ENCODE measurements at regions not wholly inside any gene's neighbourhood (a gene's known extent, or its start where the extent isn't known, plus 50 kb on each side); places are given as distances from the start of the nearest gene placed in this dataset.

GRCh38 chr2:234287650-234288049 lies 209.2 kb downstream of the ARL4C start:
- 87% methylated on average over 3 of the region's 3 CpGs for WGBS (ENCODE audit: insufficient coverage)
- DNase-seq = no peak
- Histone ChIP-seq H3K9me3 (ENCODE audit: control extremely low read depth in 1 of 5, control insufficient read depth in 4 of 5, insufficient read depth in 2 of 5, low read depth in 1 of 5, low read length in 4 of 5) (peaks cover 0 to 6% (median 2%) of the 10 kb centered on the region in 5 experiments), H3K36me3 (ENCODE audit: control insufficient read depth in 4 of 4, insufficient read depth in 4 of 4, low read length in 3 of 4) (no peaks in the 10 kb centered on the region), H3K27me3 (replicated peaks in 2 of 5; ENCODE audit: control insufficient read depth in 4 of 5, insufficient read depth in 5 of 5, low read length in 4 of 5) (peaks cover 0 to 5% (median 0%) of the 10 kb centered on the region in 5 experiments), H3K4me3 (ENCODE audit: control insufficient read depth in 1 of 7, extremely low read depth in 1 of 7, insufficient read depth in 4 of 7, low read depth in 2 of 7, low read length in 6 of 7) (no peak overlapping the region), H3K4me1 (ENCODE audit: control extremely low read depth in 1 of 4, control insufficient read depth in 4 of 4, insufficient read depth in 4 of 4, low read length in 3 of 4) (peaks cover 11 to 35% (median 31%) of the 10 kb centered on the region in 4 experiments), H3K27ac (ENCODE audit: insufficient read depth in 1 of 2, low read depth in 1 of 2, low read length in 2 of 2, poor library complexity in 1 of 2, severe bottlenecking in 2 of 2) (no peak overlapping the region)
- CTCF ChIA-PET = interaction anchor here (1.0 to 1.8 kb wide), 2 partner anchors 12 to 213 kb away, joined by 3 to 5 read pairs; no protein-coding TSS in a partner anchor
- POLR2A ChIA-PET = no interaction called here

GRCh38 chr2:234286956-234287355 lies 209.9 kb downstream of the ARL4C start:
- DNase-seq = no peak
- ChIA-PET POLR2A (interaction anchor here (0.6 kb wide), 1 partner anchor 1915 kb away, joined by 3 read pairs; no protein-coding TSS in a partner anchor), CTCF (interaction anchor here (1.0 to 1.4 kb wide), 2 partner anchors 197 to 214 kb away, joined by 3 to 4 read pairs; no protein-coding TSS in a partner anchor)
- Histone ChIP-seq H3K9me3 (ENCODE audit: control extremely low read depth in 1 of 5, control insufficient read depth in 4 of 5, insufficient read depth in 2 of 5, low read depth in 1 of 5, low read length in 4 of 5) (peaks cover 0 to under 1% (median 0%) of the 10 kb centered on the region in 5 experiments), H3K36me3 (ENCODE audit: control insufficient read depth in 4 of 4, insufficient read depth in 4 of 4, low read length in 3 of 4) (no peaks in the 10 kb centered on the region), H3K27me3 (replicated peaks in 2 of 5; ENCODE audit: control insufficient read depth in 4 of 5, insufficient read depth in 5 of 5, low read length in 4 of 5) (peaks cover 0 to 9% (median 2%) of the 10 kb centered on the region in 5 experiments), H3K27ac (ENCODE audit: insufficient read depth in 1 of 2, low read depth in 1 of 2, low read length in 2 of 2, poor library complexity in 1 of 2, severe bottlenecking in 2 of 2) (no peak overlapping the region), H3K4me3 (ENCODE audit: control insufficient read depth in 1 of 7, extremely low read depth in 1 of 7, insufficient read depth in 4 of 7, low read depth in 2 of 7, low read length in 6 of 7) (no peak overlapping the region), H3K4me1 (ENCODE audit: control extremely low read depth in 1 of 4, control insufficient read depth in 4 of 4, insufficient read depth in 4 of 4, low read length in 3 of 4) (peaks cover 8 to 29% (median 26%) of the 10 kb centered on the region in 4 experiments)
- WGBS (ENCODE audit: insufficient coverage) = 100% methylated on average over 1 of the region's 4 CpGs

GRCh38 chr2:234286118-234286598 lies 210.7 kb downstream of the ARL4C start:
- WGBS (ENCODE audit: insufficient coverage) = 96% methylated on average over 4 of the region's 8 CpGs

GRCh38 chr2:234285541-234285940 lies 211.3 kb downstream of the ARL4C start:
- no peak for DNase-seq
- WGBS (ENCODE audit: insufficient coverage) = no CpG with 5 or more reads among the region's 1 CpG
- peaks cover 2 to 14% (median 3%) of the 10 kb centered on the region in 5 experiments for H3K27me3 ChIP-seq (replicated peaks in 2 of 5; ENCODE audit: control insufficient read depth in 4 of 5, insufficient read depth in 5 of 5, low read length in 4 of 5)
- H3K27ac ChIP-seq (ENCODE audit: insufficient read depth in 1 of 2, low read depth in 1 of 2, low read length in 2 of 2, poor library complexity in 1 of 2, severe bottlenecking in 2 of 2) = no peak overlapping the region
- POLR2A ChIA-PET = no interaction called here
- H3K36me3 ChIP-seq (ENCODE audit: control insufficient read depth in 4 of 4, insufficient read depth in 4 of 4, low read length in 3 of 4) = no peaks in the 10 kb centered on the region
- peaks cover 3 to 15% (median 12%) of the 10 kb centered on the region in 4 experiments for H3K4me1 ChIP-seq (ENCODE audit: control extremely low read depth in 1 of 4, control insufficient read depth in 4 of 4, insufficient read depth in 4 of 4, low read length in 3 of 4)
- no peak overlapping the region for H3K4me3 ChIP-seq (ENCODE audit: control insufficient read depth in 1 of 7, extremely low read depth in 1 of 7, insufficient read depth in 4 of 7, low read depth in 2 of 7, low read length in 6 of 7)
- no peaks in the 10 kb centered on the region for H3K9me3 ChIP-seq (ENCODE audit: control extremely low read depth in 1 of 5, control insufficient read depth in 4 of 5, insufficient read depth in 2 of 5, low read depth in 1 of 5, low read length in 4 of 5)
- CTCF ChIA-PET = interaction anchor here (1.2 to 2.3 kb wide), 5 partner anchors 12 to 260 kb away, joined by 3 to 9 read pairs (median 3); no protein-coding TSS in a partner anchor

More at GRCh38 chr2:234286118-234286598, 210.7 kb downstream of the ARL4C start:
- ChIA-PET CTCF (interaction anchor here (1.2 to 2.3 kb wide), 4 partner anchors 13 to 215 kb away, joined by 3 to 9 read pairs (median 4); no protein-coding TSS in a partner anchor), POLR2A (interaction anchor here (0.6 kb wide), 1 partner anchor 1914 kb away, joined by 3 read pairs; no protein-coding TSS in a partner anchor)
- H3K4me1 ChIP-seq (ENCODE audit: control extremely low read depth in 1 of 4, control insufficient read depth in 4 of 4, insufficient read depth in 4 of 4, low read length in 3 of 4) = peaks cover 7 to 21% (median 18%) of the 10 kb centered on the region in 4 experiments
- H3K27me3 ChIP-seq (replicated peaks in 2 of 5; ENCODE audit: control insufficient read depth in 4 of 5, insufficient read depth in 5 of 5, low read length in 4 of 5) = peaks cover 0 to 13% (median 3%) of the 10 kb centered on the region in 5 experiments
- H3K27ac ChIP-seq (ENCODE audit: insufficient read depth in 1 of 2, low read depth in 1 of 2, low read length in 2 of 2, poor library complexity in 1 of 2, severe bottlenecking in 2 of 2) = no peak overlapping the region
- DNase-seq = no peak
- no peaks in the 10 kb centered on the region for H3K9me3 ChIP-seq (ENCODE audit: control extremely low read depth in 1 of 5, control insufficient read depth in 4 of 5, insufficient read depth in 2 of 5, low read depth in 1 of 5, low read length in 4 of 5)
- no peaks in the 10 kb centered on the region for H3K36me3 ChIP-seq (ENCODE audit: control insufficient read depth in 4 of 4, insufficient read depth in 4 of 4, low read length in 3 of 4)
- H3K4me3 ChIP-seq (ENCODE audit: control insufficient read depth in 1 of 7, extremely low read depth in 1 of 7, insufficient read depth in 4 of 7, low read depth in 2 of 7, low read length in 6 of 7) = no peak overlapping the region

DNA sequence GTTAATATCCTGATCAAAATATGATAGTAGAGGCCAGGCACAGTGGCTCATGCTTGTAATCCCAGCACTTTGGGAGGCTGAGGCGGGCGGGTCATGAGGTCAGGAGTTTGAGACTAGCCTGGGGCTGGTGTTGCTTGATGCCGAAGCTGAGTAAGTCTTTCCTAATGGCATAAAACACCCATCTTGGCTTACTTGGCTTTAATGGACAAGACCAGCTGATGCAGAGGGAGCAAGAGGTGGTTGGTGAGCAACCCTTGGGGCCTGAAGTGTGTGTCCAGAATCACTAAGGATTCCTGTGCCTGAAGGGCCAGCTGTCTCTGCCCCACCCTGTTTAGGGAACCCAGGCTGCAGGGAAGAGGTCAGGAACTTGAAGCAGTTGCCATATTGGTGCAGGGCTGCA lies 217.2 kb downstream of the ARL4C start:
- no peak for DNase-seq
- Histone ChIP-seq H3K9me3 (ENCODE audit: control extremely low read depth in 1 of 5, control insufficient read depth in 4 of 5, insufficient read depth in 2 of 5, low read depth in 1 of 5, low read length in 4 of 5) (no peaks in the 10 kb centered on the region), H3K4me3 (ENCODE audit: control insufficient read depth in 1 of 7, extremely low read depth in 1 of 7, insufficient read depth in 4 of 7, low read depth in 2 of 7, low read length in 6 of 7) (no peak overlapping the region), H3K27me3 (replicated peaks in 2 of 5; ENCODE audit: control insufficient read depth in 4 of 5, insufficient read depth in 5 of 5, low read length in 4 of 5) (peaks cover 2 to 21% (median 8%) of the 10 kb centered on the region in 5 experiments), H3K36me3 (ENCODE audit: control insufficient read depth in 4 of 4, insufficient read depth in 4 of 4, low read length in 3 of 4) (no peaks in the 10 kb centered on the region), H3K4me1 (ENCODE audit: control extremely low read depth in 1 of 4, control insufficient read depth in 4 of 4, insufficient read depth in 4 of 4, low read length in 3 of 4) (no peaks in the 10 kb centered on the region), H3K27ac (ENCODE audit: insufficient read depth in 1 of 2, low read depth in 1 of 2, low read length in 2 of 2, poor library complexity in 1 of 2, severe bottlenecking in 2 of 2) (no peak overlapping the region)
- ChIA-PET CTCF (interaction anchor here (1.7 kb wide), 1 partner anchor 11 kb away, joined by 6 read pairs; no protein-coding TSS in a partner anchor), POLR2A (no interaction called here)
- WGBS (ENCODE audit: insufficient coverage) = 100% methylated on average over 2 of the region's 3 CpGs

GRCh38 chr2:234278556-234279255 lies 218.2 kb downstream of the ARL4C start:
- Histone ChIP-seq H3K27me3 (replicated peaks in 2 of 5; ENCODE audit: control insufficient read depth in 4 of 5, insufficient read depth in 5 of 5, low read length in 4 of 5) (peaks cover 2 to 22% (median 8%) of the 10 kb centered on the region in 5 experiments), H3K36me3 (ENCODE audit: control insufficient read depth in 4 of 4, insufficient read depth in 4 of 4, low read length in 3 of 4) (no peaks in the 10 kb centered on the region), H3K4me1 (ENCODE audit: control extremely low read depth in 1 of 4, control insufficient read depth in 4 of 4, insufficient read depth in 4 of 4, low read length in 3 of 4) (no peaks in the 10 kb centered on the region), H3K4me3 (ENCODE audit: control insufficient read depth in 1 of 7, extremely low read depth in 1 of 7, insufficient read depth in 4 of 7, low read depth in 2 of 7, low read length in 6 of 7) (no peak overlapping the region), H3K9me3 (ENCODE audit: control extremely low read depth in 1 of 5, control insufficient read depth in 4 of 5, insufficient read depth in 2 of 5, low read depth in 1 of 5, low read length in 4 of 5) (no peaks in the 10 kb centered on the region), H3K27ac (ENCODE audit: insufficient read depth in 1 of 2, low read depth in 1 of 2, low read length in 2 of 2, poor library complexity in 1 of 2, severe bottlenecking in 2 of 2) (no peak overlapping the region)
- ChIA-PET POLR2A (no interaction called here), CTCF (no interaction called here)
- 96% methylated on average over 4 of the region's 7 CpGs for WGBS (ENCODE audit: insufficient coverage)
- DNase-seq = no peak

DNA sequence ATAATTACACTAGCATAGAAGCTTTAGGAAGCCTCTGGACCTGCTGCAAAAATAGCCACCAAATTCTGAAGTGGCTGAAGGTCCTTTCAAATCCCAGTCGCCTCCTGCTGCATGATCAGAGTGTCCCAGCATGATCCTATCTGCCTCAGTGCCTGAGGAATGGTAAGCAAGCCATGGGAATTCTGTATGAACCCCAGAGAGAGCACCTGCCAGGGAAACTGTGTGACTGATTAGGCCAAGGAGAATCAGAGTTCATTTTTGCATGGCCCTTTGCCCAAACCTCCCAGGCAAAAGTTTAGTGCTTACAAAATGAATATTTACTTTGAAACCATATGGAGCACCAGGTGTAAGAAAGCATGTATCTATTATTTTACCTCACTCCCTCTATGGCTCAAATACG lies 221.4 kb downstream of the ARL4C start:
- Histone ChIP-seq H3K4me3 (ENCODE audit: control insufficient read depth in 1 of 7, extremely low read depth in 1 of 7, insufficient read depth in 4 of 7, low read depth in 2 of 7, low read length in 6 of 7) (no peak overlapping the region), H3K27ac (ENCODE audit: insufficient read depth in 1 of 2, low read depth in 1 of 2, low read length in 2 of 2, poor library complexity in 1 of 2, severe bottlenecking in 2 of 2) (no peak overlapping the region), H3K9me3 (ENCODE audit: control extremely low read depth in 1 of 5, control insufficient read depth in 4 of 5, insufficient read depth in 2 of 5, low read depth in 1 of 5, low read length in 4 of 5) (no peaks in the 10 kb centered on the region), H3K36me3 (ENCODE audit: control insufficient read depth in 4 of 4, insufficient read depth in 4 of 4, low read length in 3 of 4) (no peaks in the 10 kb centered on the region), H3K27me3 (replicated peaks in 2 of 5; ENCODE audit: control insufficient read depth in 4 of 5, insufficient read depth in 5 of 5, low read length in 4 of 5) (peaks cover 0 to 12% (median 6%) of the 10 kb centered on the region in 5 experiments), H3K4me1 (ENCODE audit: control extremely low read depth in 1 of 4, control insufficient read depth in 4 of 4, insufficient read depth in 4 of 4, low read length in 3 of 4) (no peaks in the 10 kb centered on the region)
- 67% methylated on average over 1 of the region's 2 CpGs for WGBS (ENCODE audit: insufficient coverage)
- ChIA-PET POLR2A (no interaction called here), CTCF (no interaction called here)
- no peak for DNase-seq
